Fibroblast of lung (primary cell): ENCODE measurements at regions not wholly inside any gene's neighbourhood (a gene's known extent, or its start where the extent isn't known, plus 50 kb on each side); places are given as distances from the start of the nearest gene placed in this dataset.

Source experiments
- DNase-seq, 2 donors: peaks; one replicate each; pipeline versions ENCODE4 v3.0.0 to v3.0.0-alpha.2; 2010; ENCODE audit warnings: low read depth in 2 of 2
- H2AFZ ChIP-seq: 2 replicates; pipeline ENCODE4 v1.5.1; 2012; ENCODE audit warnings: low read length, control low read depth, inconsistent platforms
- H3K27ac ChIP-seq: 2 replicates; pipeline ENCODE4 v1.5.1; 2011; ENCODE audit warnings: low read length, control low read depth; ENCODE audit not compliant: insufficient read depth
- H3K27me3 ChIP-seq: 2 replicates; pipeline ENCODE4 v1.5.1; 2011; ENCODE audit warnings: mild to moderate bottlenecking, low read length; ENCODE audit not compliant: control insufficient read depth, insufficient read depth
- H3K36me3 ChIP-seq: 2 replicates; pipeline ENCODE4 v1.5.1; 2011; ENCODE audit warnings: low read length; ENCODE audit not compliant: control insufficient read depth, insufficient read depth
- H3K4me1 ChIP-seq: 2 replicates; pipeline ENCODE4 v1.5.1; 2011; ENCODE audit warnings: low read length; ENCODE audit not compliant: control insufficient read depth, insufficient read depth; ENCODE audit errors: extremely low read depth
- H3K4me2 ChIP-seq: 2 replicates; pipeline ENCODE4 v1.5.1; 2011; ENCODE audit warnings: low read length, control low read depth; ENCODE audit not compliant: insufficient read depth; ENCODE audit errors: extremely low read depth
- H3K4me3 ChIP-seq, 4 experiments: fragments of 200-600 bp in 1 of 4; sonication (generic) in 1 of 4; replicated peaks in 1 of 4; 2 replicates each; pipeline ENCODE4 v1.5.1; 2011 to 2016; ENCODE audit warnings: low read length in 4 of 4, low read depth in 3 of 4, mild to moderate bottlenecking in 3 of 4, control low read depth in 2 of 4, inconsistent platforms in 1 of 4, mixed read lengths in 1 of 4; ENCODE audit not compliant: insufficient read depth in 1 of 4; ENCODE audit errors: control extremely low read depth in 1 of 4
- H3K79me2 ChIP-seq: 2 replicates; pipeline ENCODE4 v1.5.1; 2012; ENCODE audit warnings: mild to moderate bottlenecking, low read length, inconsistent platforms; ENCODE audit not compliant: control insufficient read depth, insufficient read depth
- H3K9ac ChIP-seq: 2 replicates; pipeline ENCODE4 v1.5.1; 2011; ENCODE audit warnings: mild to moderate bottlenecking, low read length, control low read depth; ENCODE audit not compliant: insufficient read depth
- H3K9me3 ChIP-seq: 2 replicates; pipeline ENCODE4 v1.5.1; 2012; ENCODE audit warnings: low read depth, low read length; ENCODE audit not compliant: control insufficient read depth, insufficient read depth
- H4K20me1 ChIP-seq: 2 replicates; pipeline ENCODE4 v1.5.1; 2011; ENCODE audit warnings: low read length; ENCODE audit not compliant: control insufficient read depth, insufficient read depth; ENCODE audit errors: extremely low read depth
- CTCF ChIP-seq, 2 donors: IDR thresholded peaks in 1 of 2; conservative IDR thresholded peaks in 1 of 2; 1 replicate in 1 of 2; 2 replicates in 1 of 2; pipeline ENCODE4 v1.5.1; 2011 to 2012; ENCODE audit warnings: low read length in 2 of 2, control low read depth in 1 of 2, inconsistent platforms in 1 of 2, low read depth in 1 of 2, mild to moderate bottlenecking in 1 of 2
- EZH2 ChIP-seq: IDR thresholded peaks from 2 replicates; pipeline ENCODE4 v1.5.1; 2012; ENCODE audit warnings: low read length, control low read depth, mild to moderate bottlenecking; ENCODE audit errors: missing control alignments

GRCh38 chr3:28013864-28014473, 227.4 kb upstream of the CMC1 start:
- Histone ChIP-seq H3K4me2 (no peak overlapping the region), H3K4me3 (no peak overlapping the region), H2AFZ (no peak overlapping the region), H3K36me3 (no peaks in the 10 kb centered on the region), H3K4me1 (no peaks in the 10 kb centered on the region), H3K79me2 (no peaks in the 10 kb centered on the region), H3K9me3 (no peaks in the 10 kb centered on the region), H4K20me1 (no peaks in the 10 kb centered on the region), H3K27me3 (no peaks in the 10 kb centered on the region), H3K27ac (no peak overlapping the region), H3K9ac (no peak overlapping the region)
- TF ChIP-seq CTCF (conservative IDR thresholded peaks at IDR 0.05 in 1 of 2, IDR thresholded peaks at IDR 0.05 in 1 of 2; ENCODE audit: low read depth in 1 of 2, low read length in 2 of 2) (no peak), EZH2 (no peak)
- no peak for DNase-seq

- H3K4me2 ChIP-seq: no peak overlapping the region
- H3K79me2 ChIP-seq: no peaks in the 10 kb centered on the region
- no peak overlapping the region for H3K27ac ChIP-seq
- H3K4me3 ChIP-seq: no peak overlapping the region
- DNase-seq: no peak
- TF ChIP-seq CTCF (conservative IDR thresholded peaks at IDR 0.05 in 1 of 2, IDR thresholded peaks at IDR 0.05 in 1 of 2; ENCODE audit: low read depth in 1 of 2, low read length in 2 of 2) (no peak), EZH2 (no peak)
- no peaks in the 10 kb centered on the region for H3K4me1 ChIP-seq
- H4K20me1 ChIP-seq: no peaks in the 10 kb centered on the region
- no peak overlapping the region for H3K9ac ChIP-seq
- H3K9me3 ChIP-seq: no peaks in the 10 kb centered on the region
- no peaks in the 10 kb centered on the region for H3K36me3 ChIP-seq
- no peak overlapping the region for H2AFZ ChIP-seq
- H3K27me3 ChIP-seq: no peaks in the 10 kb centered on the region
Measured at GRCh38 chr3:28018925-28019718, 222.3 kb upstream of the CMC1 start.

- no peaks in the 10 kb centered on the region for H3K79me2 ChIP-seq
- no peaks in the 10 kb centered on the region for H4K20me1 ChIP-seq
- H2AFZ ChIP-seq: no peak overlapping the region
- no peak overlapping the region for H3K4me3 ChIP-seq
- H3K36me3 ChIP-seq: no peaks in the 10 kb centered on the region
- H3K27ac ChIP-seq: no peak overlapping the region
- no peak overlapping the region for H3K4me2 ChIP-seq
- no peaks in the 10 kb centered on the region for H3K4me1 ChIP-seq
- no peaks in the 10 kb centered on the region for H3K9me3 ChIP-seq
- DNase-seq: no peak
- TF ChIP-seq EZH2: no peak
- TF ChIP-seq CTCF (conservative IDR thresholded peaks at IDR 0.05 in 1 of 2, IDR thresholded peaks at IDR 0.05 in 1 of 2; ENCODE audit: low read depth in 1 of 2, low read length in 2 of 2): no peak
- H3K27me3 ChIP-seq: no peaks in the 10 kb centered on the region
- no peak overlapping the region for H3K9ac ChIP-seq
Measured at GRCh38 chr3:28019740-28020139, 221.7 kb upstream of the CMC1 start.
